WTC11 (cell line): ENCODE measurements at regions not wholly inside any gene's neighbourhood (a gene's known extent, or its start where the extent isn't known, plus 50 kb on each side); places are given as distances from the start of the nearest gene placed in this dataset.

Experiments
- ATAC-seq: fragments of 200-7000 bp; cut with Tn5 transposase; 2 replicates; pipeline ENCODE4 v1.10.0; 2021; ENCODE audit warnings: mild to moderate bottlenecking, moderate library complexity
- CTCF ChIA-PET: fragments of 300-600 bp; sonication (Branson Sonifier 250); formaldehyde crosslinking; loops from one replicate; lab custom pipeline; 2021; ENCODE audit warnings: antibody characterized with exemption; lab: Charles Lee
- POLR2A ChIA-PET: fragments of 350-600 bp; sonication (Branson Sonifier 250); formaldehyde crosslinking; loops from one replicate; lab custom pipeline; 2021; ENCODE audit warnings: antibody characterized with exemption; lab: Charles Lee
- DNase-seq: peaks from one replicate; pipeline ENCODE4 v3.0.0; 2021; ENCODE audit warnings: low spot score
- H3K27ac Mint-ChIP-seq: 2 replicates; pipeline ENCODE4 v1.8.0; 2021; ENCODE audit warnings: mixed read lengths
- H3K27me3 Mint-ChIP-seq: 2 replicates; pipeline ENCODE4 v1.8.0; 2021; ENCODE audit warnings: low read depth, mild to moderate bottlenecking, moderate library complexity, mixed read lengths
- H3K36me3 Mint-ChIP-seq: 2 replicates; pipeline ENCODE4 v1.8.0; 2021; ENCODE audit warnings: mixed read lengths
- H3K4me1 Mint-ChIP-seq: 2 replicates; pipeline ENCODE4 v1.8.0; 2022; ENCODE audit warnings: mixed read lengths
- H3K4me3 Mint-ChIP-seq: 2 replicates; pipeline ENCODE4 v1.8.0; 2021; ENCODE audit warnings: mild to moderate bottlenecking, moderate library complexity, mixed read lengths
- H3K9me3 Mint-ChIP-seq: 2 replicates; pipeline ENCODE4 v1.8.0; 2021; ENCODE audit warnings: mixed read lengths
- CREB1 ChIP-seq: sonication (generic); formaldehyde crosslinking; IDR thresholded peaks from 2 replicates; pipeline ENCODE4 v1.8.0; 2023; ENCODE audit warnings: mild to moderate bottlenecking, missing genetic modification reagents
- ESRRA ChIP-seq: sonication (generic); formaldehyde crosslinking; IDR thresholded peaks from 2 replicates; pipeline ENCODE4 v1.8.1; 2022; ENCODE audit warnings: mild to moderate bottlenecking, missing genetic modification reagents, borderline replicate concordance
- FOXK1 ChIP-seq: sonication (generic); formaldehyde crosslinking; IDR thresholded peaks from 2 replicates; pipeline ENCODE4 v1.8.0; 2022; ENCODE audit warnings: mild to moderate bottlenecking, moderate library complexity, missing genetic modification reagents
- JAZF1 ChIP-seq: fragments of 250-450 bp; sonication (Bioruptor Pico); IDR thresholded peaks from 2 replicates; pipeline ENCODE4 v1.9.0; 2021; ENCODE audit warnings: moderate library complexity, mild to moderate bottlenecking, inconsistent platforms
- JUN ChIP-seq: sonication (generic); formaldehyde crosslinking; IDR thresholded peaks from 2 replicates; pipeline ENCODE4 v1.8.0; 2023; ENCODE audit warnings: mild to moderate bottlenecking, missing genetic modification reagents
- NR1H2 ChIP-seq: sonication (generic); formaldehyde crosslinking; IDR thresholded peaks from 2 replicates; pipeline ENCODE4 v1.9.0; 2021; ENCODE audit warnings: mild to moderate bottlenecking, moderate library complexity, missing genetic modification reagents
- SMAD4 ChIP-seq: sonication (generic); formaldehyde crosslinking; IDR thresholded peaks from 2 replicates; pipeline ENCODE4 v1.8.0; 2022; ENCODE audit warnings: mild to moderate bottlenecking, missing genetic modification reagents
- STAT6 ChIP-seq: sonication (generic); formaldehyde crosslinking; conservative IDR thresholded peaks from 2 replicates; pipeline ENCODE4 v1.8.1; 2023; ENCODE audit warnings: mild to moderate bottlenecking, low read depth, missing genetic modification reagents, moderate library complexity
- TEAD4 ChIP-seq: sonication (generic); formaldehyde crosslinking; IDR thresholded peaks from 2 replicates; pipeline ENCODE4 v1.8.0; 2022; ENCODE audit warnings: mild to moderate bottlenecking, missing genetic modification reagents
- USF2 ChIP-seq: sonication (generic); formaldehyde crosslinking; IDR thresholded peaks from 2 replicates; pipeline ENCODE4 v1.8.1; 2023; ENCODE audit warnings: mild to moderate bottlenecking, missing genetic modification reagents, moderate library complexity
- ZBTB43 ChIP-seq: sonication (generic); formaldehyde crosslinking; IDR thresholded peaks from 2 replicates; pipeline ENCODE4 v1.8.1; 2023; ENCODE audit warnings: mild to moderate bottlenecking, missing genetic modification reagents
- ZNF281 ChIP-seq: sonication (generic); formaldehyde crosslinking; IDR thresholded peaks from 2 replicates; pipeline ENCODE4 v1.8.0; 2023; ENCODE audit warnings: mild to moderate bottlenecking, missing genetic modification reagents
- ZNF512 ChIP-seq: sonication (generic); formaldehyde crosslinking; IDR thresholded peaks from 2 replicates; pipeline ENCODE4 v1.8.1; 2022; ENCODE audit warnings: missing genetic modification reagents, borderline replicate concordance

- no peak for ATAC-seq
- H3K4me3 Mint-ChIP-seq = no peak overlapping the region
- peaks cover 27% of the 10 kb centered on the region for H3K27me3 Mint-ChIP-seq
- TF ChIP-seq CREB1 = no peak
- no peak for TF ChIP-seq USF2 (CRISPR knock-in tag)
- no peak for TF ChIP-seq ESRRA (CRISPR knock-in tag)
- TF ChIP-seq NR1H2 (CRISPR knock-in tag) = no peak
- TF ChIP-seq ZNF281 (CRISPR knock-in tag) = no peak
- no peak for TF ChIP-seq JUN (CRISPR knock-in tag)
- no peak for TF ChIP-seq ZBTB43 (CRISPR knock-in tag)
- TF ChIP-seq STAT6 = no peak
- no peak for TF ChIP-seq FOXK1 (CRISPR knock-in tag)
- no peak for TF ChIP-seq SMAD4 (CRISPR knock-in tag)
- TF ChIP-seq ZNF512 = no peak
- no peak for TF ChIP-seq TEAD4
- TF ChIP-seq JAZF1 = no peak
- TF ChIP-seq, all 79 proteins: peak for 0
- CTCF ChIA-PET = interaction anchor here (0.6 kb wide), 1 partner anchor 361 kb away, joined by 4 read pairs; no protein-coding TSS in a partner anchor
- peaks cover 3% of the 10 kb centered on the region; the same call in 1 of the 2 replicates for H3K9me3 Mint-ChIP-seq
- no peak overlapping the region for H3K27ac Mint-ChIP-seq
- H3K36me3 Mint-ChIP-seq = no peaks in the 10 kb centered on the region
- POLR2A ChIA-PET = no interaction called here
- no peak for DNase-seq
- H3K4me1 Mint-ChIP-seq = peaks cover 29% of the 10 kb centered on the region
Measured at GRCh38 chr7:155231941-155232340, 65.7 kb upstream of the INSIG1 start.

- POLR2A ChIA-PET = no interaction called here
- Mint-ChIP-seq H3K36me3 (peaks cover 3% of the 10 kb centered on the region), H3K9me3 (peaks cover 10% of the 10 kb centered on the region), H3K27ac (no peak overlapping the region), H3K4me1 (peaks cover 19% of the 10 kb centered on the region), H3K27me3 (peaks cover 19% of the 10 kb centered on the region), H3K4me3 (no peak overlapping the region)
- CTCF ChIA-PET = no interaction called here
- DNase-seq = no peak
- ATAC-seq = no peak
- no peak for TF ChIP-seq ZBTB43 (CRISPR knock-in tag)
Measured at GRCh38 chr7:155232911-155233310, 64.8 kb upstream of the INSIG1 start.
